GM21367 (cell line): ENCODE measurements at regions not wholly inside any gene's neighbourhood (a gene's known extent, or its start where the extent isn't known, plus 50 kb on each side); places are given as distances from the start of the nearest gene placed in this dataset.
"Not testable (repeated sequence)": the region's sequence is repeated elsewhere in the genome, so short reads cannot be mapped to it uniquely, and the experiment has no call there.

Experiments
- ATAC-seq: cut with Tn5 transposase; IDR thresholded peaks from one replicate; pipeline ENCODE4 v1.9.1; 2021; ENCODE audit not compliant: unreplicated experiment

DNA sequence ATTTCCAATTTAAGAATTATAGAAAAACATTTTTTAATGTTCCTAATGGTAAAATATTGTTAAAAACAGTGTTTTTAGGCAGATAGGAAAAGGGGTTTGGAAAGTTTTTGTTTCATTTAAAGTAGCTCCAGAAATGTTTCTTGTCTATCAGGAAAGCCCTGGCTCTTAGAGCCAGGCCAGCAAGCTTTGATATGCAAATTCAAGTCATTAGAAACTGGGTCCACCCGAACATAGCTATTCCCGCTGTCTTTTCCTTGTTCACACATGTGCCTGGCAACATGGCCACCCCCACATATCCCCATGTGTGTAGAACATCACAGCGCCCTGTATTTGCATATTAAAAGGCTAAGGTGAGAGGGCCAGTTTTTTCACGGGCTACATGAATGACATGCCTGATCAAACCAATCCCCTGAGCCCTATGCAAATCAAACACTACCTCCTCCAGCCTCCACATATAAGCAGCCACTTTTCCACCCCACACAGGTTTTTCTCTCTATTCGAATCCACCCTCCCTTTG, 925.3 kb upstream of the CDH10 start:
- no peak for ATAC-seq

DNA sequence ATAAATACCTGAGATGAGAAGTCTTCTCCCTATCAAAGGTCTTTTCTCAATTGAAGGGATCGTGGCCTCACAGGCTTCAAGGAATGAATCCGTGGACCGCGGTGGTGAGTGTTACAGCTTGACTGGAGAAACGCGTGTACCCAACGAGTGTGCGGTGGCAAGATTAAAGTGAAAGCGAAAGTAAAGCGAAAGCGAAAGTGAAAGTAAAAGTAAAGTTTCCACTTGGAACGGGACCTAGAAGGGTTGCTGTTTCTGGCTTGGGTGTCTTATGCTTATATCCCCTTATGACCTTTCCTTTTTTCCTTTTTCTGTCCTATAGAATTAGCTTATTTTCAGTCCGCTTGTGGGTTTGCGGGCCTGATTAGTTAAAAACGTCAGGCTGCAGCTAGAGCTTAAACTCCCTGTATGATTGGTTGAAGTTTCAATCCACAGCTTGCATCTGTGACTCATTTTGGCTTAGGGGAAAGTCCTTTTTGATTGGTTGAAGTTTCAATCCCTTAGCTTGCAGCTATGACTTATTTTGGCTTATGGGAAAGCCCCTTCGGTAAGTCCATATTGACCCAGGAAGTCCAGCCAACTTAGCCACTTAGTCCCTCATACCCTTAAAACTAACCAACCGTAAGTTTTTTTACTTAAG, 924.3 kb upstream of the CDH10 start:
- ATAC-seq, result no peak

DNA sequence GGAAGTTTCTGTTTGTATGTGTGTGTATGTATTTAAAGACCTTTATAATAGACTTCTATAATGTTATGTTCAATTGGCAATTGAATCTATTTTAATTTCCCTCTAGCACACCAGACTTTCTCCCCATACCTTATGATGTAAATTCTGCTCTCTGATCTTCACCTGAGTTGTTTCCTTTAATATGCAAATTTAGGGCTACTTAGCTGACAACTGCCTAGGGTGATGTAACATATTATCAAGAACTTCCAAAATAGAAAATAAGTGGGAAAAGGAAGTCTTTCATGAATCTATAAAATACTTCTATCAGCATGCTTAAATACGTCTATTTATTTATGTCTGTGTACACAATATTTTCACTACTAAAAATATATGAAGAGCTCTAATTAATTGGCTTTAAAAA, 923.5 kb upstream of the CDH10 start:
- ATAC-seq, result no peak

DNA sequence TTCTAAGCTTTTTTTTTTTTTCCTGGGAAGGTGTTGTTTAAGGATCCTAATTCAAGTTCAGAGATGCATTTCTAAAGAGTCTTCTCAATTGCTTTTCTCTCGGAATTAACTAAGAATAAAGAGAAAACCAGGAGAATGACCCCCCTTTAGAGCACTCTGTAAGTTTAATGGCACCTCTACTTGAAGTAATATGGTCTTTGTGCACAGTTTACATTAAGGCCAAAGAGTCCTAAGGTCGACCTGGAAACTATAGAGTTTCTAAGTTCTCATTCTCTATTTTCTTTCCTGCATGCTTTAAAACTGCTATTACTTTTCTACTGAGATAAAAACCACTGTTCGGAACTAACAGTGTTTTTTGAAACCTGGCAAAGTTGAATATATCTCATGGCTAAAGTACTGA, 923.1 kb upstream of the CDH10 start:
- ATAC-seq, result no peak

DNA sequence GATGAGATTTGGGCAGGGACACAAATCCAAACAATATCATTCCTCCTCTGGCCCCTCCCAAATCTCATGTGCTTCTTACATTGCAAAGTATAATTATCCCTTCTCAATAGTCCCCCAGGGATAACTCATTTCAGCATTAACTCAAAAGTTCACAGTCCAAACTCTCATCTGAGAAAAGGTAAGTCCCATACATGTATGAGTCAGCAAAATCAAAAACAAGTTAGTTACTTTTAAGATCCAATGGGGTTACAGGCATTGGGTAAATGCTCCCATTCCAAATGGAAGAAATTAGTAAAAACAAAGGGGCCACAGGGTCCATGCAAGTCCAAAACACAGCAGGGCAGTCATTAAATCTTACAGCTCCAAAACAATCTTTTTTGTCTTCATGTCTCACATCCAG, 917.9 kb upstream of the CDH10 start:
- no peak for ATAC-seq

DNA sequence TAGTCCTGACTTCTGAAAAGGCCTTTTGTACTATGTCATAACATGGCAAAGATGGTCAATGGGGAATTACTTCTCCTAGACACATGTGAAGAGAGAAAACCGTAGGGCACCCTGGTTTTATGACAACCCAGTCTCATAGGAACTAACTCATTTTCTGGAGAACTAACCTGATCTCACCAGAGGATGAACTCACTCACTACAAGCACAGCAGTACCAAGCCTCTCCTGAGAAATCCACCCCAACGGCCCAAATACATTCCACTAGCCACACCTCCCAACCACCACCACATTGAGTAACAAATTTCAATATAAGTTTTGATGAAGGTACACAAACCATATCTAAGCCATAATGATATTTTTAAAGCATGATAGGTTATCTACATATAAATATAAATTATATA, 909.3 kb upstream of the CDH10 start:
- no peak for ATAC-seq

DNA sequence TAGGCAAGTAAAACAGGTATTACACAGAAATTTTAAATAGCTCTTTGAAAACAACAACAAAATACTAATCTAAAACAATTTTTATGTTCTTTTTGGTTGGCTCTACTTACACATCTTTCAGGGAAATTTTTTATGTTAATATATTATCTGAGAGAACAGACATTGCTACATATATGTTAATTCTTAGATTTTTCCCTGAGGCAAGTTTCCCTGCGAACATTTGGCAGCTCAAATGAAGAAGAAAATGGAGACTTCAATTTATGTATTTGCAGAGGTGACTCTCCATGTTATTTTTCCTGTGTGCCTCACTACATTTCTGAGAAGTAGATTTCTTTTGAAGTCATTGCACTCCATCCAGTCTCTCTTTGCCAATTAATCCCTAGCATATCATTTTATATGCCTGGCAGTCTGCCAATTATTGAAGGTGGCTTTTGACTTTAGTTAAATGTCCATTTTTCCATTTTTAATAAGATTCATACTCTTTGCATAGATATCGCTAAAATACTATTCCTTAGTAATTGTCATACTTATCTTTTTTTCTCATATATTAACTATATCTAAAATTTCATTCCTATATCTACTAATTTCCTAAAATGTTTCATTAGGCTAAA, 908.2 kb upstream of the CDH10 start:
- no peak for ATAC-seq

DNA sequence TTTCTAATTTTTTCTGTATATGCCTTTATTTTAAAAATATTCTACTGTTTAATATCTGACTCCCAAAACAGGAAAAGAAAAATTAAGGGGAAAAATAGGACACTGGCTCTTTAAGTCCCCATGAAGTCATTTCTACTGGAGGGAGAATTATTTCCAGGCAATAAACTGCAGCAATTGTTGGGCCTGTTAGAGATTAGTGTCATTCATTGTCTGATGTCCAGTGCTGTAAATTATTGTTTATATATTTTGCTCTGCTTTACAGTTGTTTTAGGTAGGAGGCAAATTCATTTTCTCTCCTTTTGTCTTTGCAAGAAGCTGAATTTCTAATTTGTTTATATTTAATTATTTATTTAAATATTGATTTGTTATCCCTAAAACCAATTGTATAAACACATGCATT, 906.0 kb upstream of the CDH10 start:
- no peak for ATAC-seq

DNA sequence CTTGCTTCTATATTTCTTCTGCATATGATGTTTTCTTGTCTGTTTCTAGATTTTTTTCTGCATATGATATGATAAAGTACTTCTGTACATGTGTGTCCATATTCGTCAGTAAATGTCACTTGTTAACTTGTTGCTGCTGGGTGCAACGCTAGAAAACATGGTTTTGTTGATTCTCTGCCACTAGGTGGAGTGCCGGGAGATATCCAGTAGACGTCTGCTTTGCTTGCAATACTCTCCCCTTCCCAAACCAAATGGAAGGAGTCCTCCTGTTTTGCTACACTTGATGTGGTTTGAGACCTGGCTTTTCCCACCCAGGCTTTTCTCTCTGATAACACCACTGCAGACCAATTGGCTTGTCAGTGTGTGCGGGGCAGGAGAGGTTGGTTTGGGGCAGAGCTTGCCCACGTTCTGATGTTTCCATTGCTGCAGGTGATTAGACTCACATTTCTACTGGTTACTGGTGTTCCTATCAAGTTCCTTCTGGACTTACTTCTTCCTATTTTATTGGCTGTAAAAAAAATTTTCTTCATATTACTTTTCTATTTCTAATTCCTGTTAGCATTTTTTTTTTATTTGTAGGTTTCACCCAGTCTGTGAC, 900.0 kb upstream of the CDH10 start:
- peak; percentile 62 for ATAC-seq

DNA sequence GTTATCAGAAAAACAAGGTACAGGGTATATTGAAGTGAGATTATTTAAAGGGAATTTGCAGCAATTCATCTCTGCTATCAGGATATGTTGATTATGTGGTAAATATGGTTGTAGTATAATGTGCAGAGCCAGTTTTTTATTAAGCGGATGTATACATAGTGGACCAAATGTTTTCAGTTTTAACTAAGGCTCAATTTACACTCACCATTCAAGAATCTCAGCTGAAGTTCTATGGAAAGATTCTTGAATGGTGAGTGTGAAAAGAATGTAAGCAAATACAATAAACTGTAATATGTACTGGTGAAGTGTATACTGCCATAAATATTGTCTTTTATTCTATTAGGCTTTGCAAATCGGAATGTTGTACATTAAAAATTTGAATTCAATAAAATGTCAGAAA, 895.9 kb upstream of the CDH10 start:
- ATAC-seq, result no peak

DNA sequence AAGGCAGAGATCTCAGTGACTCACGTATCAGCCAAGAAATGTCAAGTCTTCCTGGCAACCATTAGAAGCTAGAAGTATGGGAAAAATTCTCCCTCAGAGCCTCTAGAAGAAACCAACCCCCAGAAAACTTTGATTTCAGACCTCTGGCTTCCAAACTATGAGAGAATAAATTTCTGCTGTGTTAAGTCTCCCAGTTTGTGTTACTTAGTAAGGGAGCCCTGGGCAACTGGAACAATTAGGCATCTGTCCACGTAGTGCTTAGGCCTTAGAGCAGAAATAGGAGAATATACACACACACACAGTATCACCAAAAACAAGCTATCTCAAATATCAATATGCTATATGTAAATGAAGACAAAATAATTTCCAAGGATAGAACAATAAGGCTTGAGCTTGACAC, 894.8 kb upstream of the CDH10 start:
- ATAC-seq, result no peak

DNA sequence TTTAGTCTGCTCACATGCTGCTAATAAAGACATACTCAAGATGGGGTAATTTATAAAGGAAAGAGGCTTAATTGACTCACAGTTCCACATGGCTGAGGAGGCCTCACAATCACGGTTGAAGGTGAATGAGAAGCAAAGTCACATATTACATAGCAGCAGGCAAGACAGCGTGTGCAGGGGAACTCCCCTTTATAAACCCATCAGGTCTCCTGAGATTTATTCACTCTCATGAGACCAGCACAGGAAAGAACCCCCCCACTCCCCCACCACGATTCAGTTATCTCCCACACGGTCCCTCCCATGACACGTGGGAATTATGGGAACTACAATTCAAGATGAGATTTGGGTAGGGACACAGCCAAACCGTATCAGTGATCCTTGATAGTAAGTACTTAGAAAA, 891.7 kb upstream of the CDH10 start:
- not testable (repeated sequence) for ATAC-seq

DNA sequence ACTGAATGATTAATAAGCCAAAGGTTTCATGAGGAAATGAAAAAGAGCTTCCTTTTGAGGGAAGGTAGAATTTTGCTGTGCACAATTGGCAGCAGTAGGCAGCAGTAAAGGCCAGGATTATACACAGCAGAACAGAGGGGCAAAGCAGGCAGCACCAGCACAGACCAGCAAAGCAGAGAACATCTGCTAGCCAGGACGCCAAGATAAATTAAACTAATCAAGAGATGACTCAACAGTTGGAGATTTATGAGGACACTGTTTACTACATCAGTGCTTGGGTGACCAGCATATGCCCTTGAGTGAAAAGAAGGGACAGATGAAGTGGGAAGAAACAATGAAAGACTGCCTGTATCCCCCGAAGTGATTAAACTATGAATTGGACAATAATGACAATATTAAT, 871.4 kb upstream of the CDH10 start:
- no peak for ATAC-seq

DNA sequence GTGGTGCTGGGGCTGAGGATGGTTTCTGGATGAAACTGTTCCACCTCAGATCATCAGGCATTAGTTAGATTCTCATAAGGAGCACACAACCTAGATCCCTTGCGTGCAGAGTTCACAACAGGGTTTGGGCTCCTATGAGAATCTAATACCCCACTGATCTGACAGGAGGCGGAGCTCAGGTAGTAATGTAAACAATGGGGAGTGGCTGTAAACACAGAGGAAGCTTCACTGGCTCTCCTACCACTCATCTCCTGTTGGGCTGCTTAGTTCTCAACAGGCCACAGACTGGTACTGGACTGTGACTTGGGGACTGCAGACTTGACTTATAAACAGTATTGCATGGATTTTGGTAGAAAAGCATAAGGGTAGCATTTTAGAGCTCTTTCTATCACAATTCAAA, 870.7 kb upstream of the CDH10 start:
- no peak for ATAC-seq

DNA sequence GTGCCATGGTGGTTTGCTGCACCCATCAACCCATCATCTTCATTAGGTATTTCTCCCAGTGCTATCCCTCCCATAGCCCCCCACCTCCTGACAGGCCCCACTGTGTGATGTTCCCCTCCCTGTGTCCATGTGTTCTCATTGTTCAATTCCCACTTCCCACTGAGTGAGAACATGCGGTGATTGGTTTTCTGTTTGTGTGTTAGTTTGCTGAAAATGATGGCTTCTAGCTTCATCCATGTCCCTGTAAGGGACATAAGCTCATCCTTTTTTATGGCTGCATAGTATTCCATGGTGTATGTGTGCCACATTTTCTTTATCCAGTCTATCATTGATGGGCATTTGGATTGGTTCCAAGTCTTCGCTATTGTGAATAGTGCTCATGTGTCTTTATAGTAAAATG, 865.9 kb upstream of the CDH10 start:
- not testable (repeated sequence) for ATAC-seq

DNA sequence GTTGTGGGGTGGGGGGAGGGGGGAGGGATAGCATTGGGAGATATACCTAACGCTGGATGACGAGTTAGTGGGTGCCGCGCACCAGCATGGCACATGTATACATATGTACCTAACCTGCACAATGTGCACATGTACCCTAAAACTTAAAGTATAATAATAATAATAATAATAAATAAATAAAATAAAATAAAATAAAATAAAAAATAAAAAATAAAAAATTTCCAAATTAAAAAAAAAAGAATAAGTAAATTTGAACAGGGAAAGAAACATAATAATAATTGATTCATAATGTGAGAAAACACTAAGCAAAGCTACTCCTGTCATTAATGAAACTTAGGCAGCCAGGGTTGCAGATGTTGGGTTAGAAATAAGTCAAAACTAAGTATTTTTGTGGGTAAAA, 863.2 kb upstream of the CDH10 start:
- ATAC-seq, result not testable (repeated sequence)

DNA sequence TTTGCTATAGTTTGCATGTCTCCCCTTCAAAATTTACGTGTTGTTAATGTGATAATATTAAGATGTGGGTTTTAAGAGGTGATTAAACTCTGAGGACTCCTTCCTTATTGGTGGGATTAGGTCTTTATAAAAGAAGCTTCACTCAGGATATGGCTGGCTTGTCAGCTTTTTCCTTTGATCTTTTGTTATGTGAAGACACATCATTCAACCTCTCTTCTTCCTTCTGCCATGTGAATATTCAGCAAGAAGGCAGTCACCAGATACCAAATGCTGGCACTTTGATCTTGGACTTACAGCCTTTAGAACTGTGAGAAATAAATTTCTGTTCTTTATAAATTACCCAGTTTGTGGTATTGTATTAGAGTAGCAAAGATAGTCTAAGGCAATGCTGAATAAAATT, 855.9 kb upstream of the CDH10 start:
- ATAC-seq, result no peak

DNA sequence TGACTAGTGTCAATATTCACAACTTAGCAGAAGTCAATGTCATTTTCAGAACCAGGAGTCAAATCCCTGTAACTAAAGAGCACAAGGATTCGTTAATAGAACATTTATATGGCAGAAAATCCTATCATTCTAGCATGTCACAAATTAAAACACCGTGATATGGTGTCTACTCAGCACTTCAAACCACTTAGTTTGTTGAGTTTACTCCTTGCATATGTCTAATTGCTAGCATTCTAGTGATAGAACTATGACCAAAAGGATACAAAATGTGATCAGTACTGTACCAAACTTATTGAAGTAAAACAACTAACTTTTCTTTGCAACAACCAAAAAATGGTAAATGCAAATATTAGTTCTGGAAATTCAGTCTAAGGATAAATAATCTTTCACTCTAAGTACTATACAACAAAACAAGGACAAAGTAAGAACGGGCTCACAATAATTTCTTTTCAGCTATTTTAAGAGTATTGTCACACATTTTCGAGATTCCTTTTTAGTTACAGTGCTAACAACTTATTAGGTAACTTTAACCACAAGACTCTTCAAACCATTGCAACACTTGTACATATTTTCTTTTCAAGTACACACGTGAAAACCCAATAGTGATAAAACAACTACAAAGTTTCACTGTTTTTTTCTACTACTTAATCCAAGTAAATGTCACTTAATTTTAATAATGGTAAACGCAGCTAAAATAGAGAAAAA, 845.2 kb upstream of the CDH10 start:
- no peak for ATAC-seq

DNA sequence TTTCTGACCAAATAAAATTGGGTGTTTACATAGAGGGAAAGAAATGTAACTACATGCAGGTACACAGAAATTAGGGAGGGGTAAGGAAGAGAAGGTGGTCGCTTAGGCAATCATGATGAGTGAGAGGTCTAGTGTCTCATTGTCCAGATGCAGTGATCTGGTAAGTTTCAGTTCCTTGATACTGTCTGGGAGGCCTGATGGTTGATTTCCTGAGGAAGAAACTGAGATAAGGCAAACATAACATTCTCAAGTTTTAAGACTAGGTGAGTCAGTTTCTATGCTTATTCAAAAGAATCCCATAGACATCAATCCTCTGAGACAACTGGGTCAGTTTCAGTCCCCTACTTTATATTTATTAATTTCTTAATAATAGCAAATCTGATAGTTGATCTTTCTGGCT, 843.3 kb upstream of the CDH10 start:
- ATAC-seq, result no peak

DNA sequence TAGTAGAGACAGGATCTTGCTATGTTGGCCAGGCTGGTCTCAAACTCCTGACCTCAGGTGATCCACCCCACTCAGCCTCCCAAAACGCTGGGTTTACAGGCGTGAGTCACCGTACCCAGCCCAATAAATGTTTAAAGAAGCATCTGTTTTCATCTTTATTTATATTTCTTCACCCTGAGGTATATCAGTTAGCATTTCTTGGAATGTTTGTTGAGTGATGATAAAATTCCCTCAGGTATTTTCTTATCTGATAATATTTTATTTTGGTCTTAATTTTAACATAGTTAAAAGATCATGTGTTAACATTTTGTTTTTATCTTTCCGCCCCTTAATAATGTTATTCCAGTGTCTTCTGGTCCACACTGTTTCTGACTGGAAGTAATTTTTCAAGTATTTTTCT, 839.6 kb upstream of the CDH10 start:
- ATAC-seq, result no peak

DNA sequence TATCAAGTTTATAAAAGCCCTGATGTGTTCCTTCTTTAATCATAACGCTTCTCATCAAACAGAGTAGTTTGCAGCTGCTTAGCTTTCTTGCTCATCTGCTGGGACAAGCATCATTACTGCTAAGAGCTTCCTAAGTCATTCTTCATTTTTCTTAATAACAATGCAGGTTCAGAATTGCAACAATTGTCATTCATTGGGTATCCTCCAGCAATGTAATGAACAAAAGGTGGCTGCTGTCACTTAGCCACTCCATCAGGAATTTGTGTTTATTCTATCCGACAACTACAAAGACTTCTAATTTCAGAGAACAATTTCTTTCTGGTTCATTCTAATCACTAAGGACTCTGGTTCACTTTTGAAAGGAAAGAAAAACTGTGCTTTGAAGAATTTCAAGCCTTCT, 836.7 kb upstream of the CDH10 start:
- no peak for ATAC-seq

DNA sequence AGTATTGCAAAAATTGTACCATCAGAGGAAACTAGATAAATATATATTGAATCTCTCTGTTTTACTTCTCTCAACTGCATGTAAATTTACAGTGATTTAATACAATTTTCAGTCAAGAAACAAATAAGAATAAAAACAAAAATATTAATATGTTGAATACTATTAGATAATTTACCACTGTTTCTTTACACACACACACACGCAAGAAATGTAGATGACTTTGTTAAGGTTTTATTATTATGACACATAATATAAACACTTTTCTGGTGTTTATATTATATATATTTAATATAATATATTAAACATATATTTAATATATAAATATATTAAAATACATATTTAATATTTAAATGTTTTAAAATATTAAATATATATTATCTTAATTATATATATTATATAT, 814.3 kb upstream of the CDH10 start:
- ATAC-seq, result no peak
